Endothelial cell (in vitro differentiated cells): ENCODE measurements at regions not wholly inside any gene's neighbourhood (a gene's known extent, or its start where the extent isn't known, plus 50 kb on each side); places are given as distances from the start of the nearest gene placed in this dataset.

Experiments
- DNase-seq: peaks from one replicate; pipeline ENCODE4 v3.0.0; 2021; ENCODE audit warnings: low spot score
- H3K27ac Mint-ChIP-seq: one replicate; pipeline ENCODE4 v1.8.0; 2021; ENCODE audit warnings: mixed read lengths, inconsistent platforms; ENCODE audit not compliant: unreplicated experiment
- H3K27me3 Mint-ChIP-seq: one replicate; pipeline ENCODE4 v1.8.0; 2021; ENCODE audit warnings: mild to moderate bottlenecking, moderate library complexity, mixed read lengths, inconsistent platforms; ENCODE audit not compliant: unreplicated experiment
- H3K36me3 Mint-ChIP-seq: one replicate; pipeline ENCODE4 v1.8.0; 2021; ENCODE audit warnings: mild to moderate bottlenecking, low read depth, mixed read lengths, inconsistent platforms; ENCODE audit not compliant: unreplicated experiment
- H3K4me1 Mint-ChIP-seq: one replicate; pipeline ENCODE4 v1.8.0; 2021; ENCODE audit warnings: mild to moderate bottlenecking, mixed read lengths, inconsistent platforms; ENCODE audit not compliant: unreplicated experiment
- H3K4me3 Mint-ChIP-seq: one replicate; pipeline ENCODE4 v1.8.0; 2021; ENCODE audit warnings: mild to moderate bottlenecking, mixed read lengths, inconsistent platforms; ENCODE audit not compliant: unreplicated experiment
- H3K9me3 Mint-ChIP-seq: one replicate; pipeline ENCODE4 v1.8.0; 2021; ENCODE audit warnings: mixed read lengths, inconsistent platforms; ENCODE audit not compliant: unreplicated experiment
- TF ChIP-seq, protein P1 (sequence below): fragments of 200-600 bp; sonication (generic); IDR thresholded peaks from one replicate; pipeline ENCODE4 v1.5.0; 2021; ENCODE audit warnings: antibody characterized with exemption; ENCODE audit not compliant: unreplicated experiment

DNA sequence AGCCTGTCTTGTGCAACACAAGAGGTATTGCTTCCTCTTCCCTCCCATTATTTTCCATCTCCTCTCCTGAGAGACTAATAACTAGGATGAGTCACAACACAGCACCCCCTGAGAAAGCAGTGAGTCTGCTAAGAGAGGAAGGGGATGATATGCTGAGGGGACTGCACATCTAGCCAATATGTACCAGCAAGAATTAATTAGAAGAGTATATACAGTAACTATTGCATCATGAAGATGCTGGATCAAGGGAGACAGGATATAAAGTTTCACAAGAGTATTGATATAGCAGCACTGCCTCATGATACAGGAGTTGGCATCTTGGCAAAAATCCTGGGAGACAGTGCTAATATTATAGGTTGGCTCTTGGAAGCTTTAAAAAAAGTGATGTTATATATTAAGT is 289.9 kb upstream of the RBMS1 start:
- Mint-ChIP-seq H3K36me3 (no peaks in the 10 kb centered on the region), H3K9me3 (no peaks in the 10 kb centered on the region), H3K4me3 (no peak overlapping the region), H3K4me1 (no peaks in the 10 kb centered on the region), H3K27me3 (no peaks in the 10 kb centered on the region), H3K27ac (no peak overlapping the region)
- no peak for DNase-seq
- TF ChIP-seq, protein P1, sequence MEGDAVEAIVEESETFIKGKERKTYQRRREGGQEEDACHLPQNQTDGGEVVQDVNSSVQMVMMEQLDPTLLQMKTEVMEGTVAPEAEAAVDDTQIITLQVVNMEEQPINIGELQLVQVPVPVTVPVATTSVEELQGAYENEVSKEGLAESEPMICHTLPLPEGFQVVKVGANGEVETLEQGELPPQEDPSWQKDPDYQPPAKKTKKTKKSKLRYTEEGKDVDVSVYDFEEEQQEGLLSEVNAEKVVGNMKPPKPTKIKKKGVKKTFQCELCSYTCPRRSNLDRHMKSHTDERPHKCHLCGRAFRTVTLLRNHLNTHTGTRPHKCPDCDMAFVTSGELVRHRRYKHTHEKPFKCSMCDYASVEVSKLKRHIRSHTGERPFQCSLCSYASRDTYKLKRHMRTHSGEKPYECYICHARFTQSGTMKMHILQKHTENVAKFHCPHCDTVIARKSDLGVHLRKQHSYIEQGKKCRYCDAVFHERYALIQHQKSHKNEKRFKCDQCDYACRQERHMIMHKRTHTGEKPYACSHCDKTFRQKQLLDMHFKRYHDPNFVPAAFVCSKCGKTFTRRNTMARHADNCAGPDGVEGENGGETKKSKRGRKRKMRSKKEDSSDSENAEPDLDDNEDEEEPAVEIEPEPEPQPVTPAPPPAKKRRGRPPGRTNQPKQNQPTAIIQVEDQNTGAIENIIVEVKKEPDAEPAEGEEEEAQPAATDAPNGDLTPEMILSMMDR, result no peak

DNA sequence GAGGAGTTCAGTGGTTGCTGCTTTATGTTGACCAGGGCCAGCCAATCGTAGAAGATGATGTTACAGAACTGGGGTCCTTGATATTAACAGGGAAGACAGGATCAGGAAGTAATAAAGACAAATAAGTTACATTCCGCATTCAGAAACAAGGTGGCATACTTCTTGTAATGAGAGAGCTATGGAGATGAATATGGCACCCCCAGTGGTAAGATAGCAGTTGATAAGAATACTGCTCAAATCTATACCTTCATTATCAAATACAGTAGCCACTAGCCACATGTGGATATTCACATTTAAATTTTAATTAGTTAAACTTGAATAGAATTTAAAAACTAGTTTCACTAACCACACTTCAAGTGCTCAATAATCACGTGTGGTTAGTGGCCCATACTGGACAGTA is 290.4 kb upstream of the RBMS1 start:
- Mint-ChIP-seq H3K4me1 (no peaks in the 10 kb centered on the region), H3K4me3 (no peak overlapping the region), H3K27ac (no peak overlapping the region), H3K36me3 (no peaks in the 10 kb centered on the region), H3K27me3 (no peaks in the 10 kb centered on the region), H3K9me3 (no peaks in the 10 kb centered on the region)
- DNase-seq, result no peak
- TF ChIP-seq, protein P1, result no peak

DNA sequence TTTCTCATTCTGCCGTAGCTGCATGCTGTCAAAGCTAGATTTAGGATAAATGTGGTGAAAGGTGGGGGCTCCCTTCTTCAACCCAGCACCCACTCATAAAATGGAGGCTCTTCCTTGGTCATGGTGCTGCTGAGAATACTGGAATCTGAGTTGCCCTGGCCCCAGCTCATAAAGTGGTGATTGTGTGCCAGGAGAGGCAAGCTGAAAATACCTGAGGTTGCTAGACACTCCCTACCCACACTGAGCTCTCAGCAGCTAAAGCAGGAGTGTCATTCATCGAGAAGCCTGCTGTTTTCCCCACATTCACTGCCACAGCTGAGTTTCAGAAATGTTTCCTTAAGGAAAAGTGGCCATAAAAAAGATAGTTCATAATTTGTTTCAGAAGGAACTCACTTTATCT is 297.1 kb upstream of the RBMS1 start:
- no peaks in the 10 kb centered on the region for H3K36me3 Mint-ChIP-seq
- DNase-seq, result no peak
- no peaks in the 10 kb centered on the region for H3K9me3 Mint-ChIP-seq
- H3K27ac Mint-ChIP-seq, result no peak overlapping the region
- no peaks in the 10 kb centered on the region for H3K4me1 Mint-ChIP-seq
- TF ChIP-seq, protein P1, result no peak
- no peak overlapping the region for H3K4me3 Mint-ChIP-seq
- H3K27me3 Mint-ChIP-seq, result no peaks in the 10 kb centered on the region

DNA sequence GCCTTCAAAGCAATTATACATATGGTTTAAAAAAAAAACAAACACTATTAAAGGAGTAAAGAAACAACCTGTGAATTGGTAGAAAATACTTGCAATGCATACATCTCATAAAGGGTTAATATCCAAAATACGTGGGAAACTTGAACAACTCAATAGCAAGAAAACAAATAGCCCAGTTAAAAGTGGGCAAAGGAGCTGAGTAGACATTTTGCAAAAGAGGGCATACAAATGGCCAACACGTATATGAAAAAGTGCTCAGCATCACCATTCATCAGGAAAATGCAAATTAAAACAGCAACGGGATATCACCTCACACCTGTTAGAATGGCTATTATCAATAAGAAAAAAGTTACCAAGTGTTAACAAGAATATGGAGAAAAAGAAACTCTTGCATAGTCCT is 298.3 kb upstream of the RBMS1 start:
- Mint-ChIP-seq H3K27ac (no peak overlapping the region), H3K9me3 (no peaks in the 10 kb centered on the region), H3K27me3 (no peaks in the 10 kb centered on the region), H3K4me1 (no peaks in the 10 kb centered on the region), H3K36me3 (no peaks in the 10 kb centered on the region), H3K4me3 (no peak overlapping the region)
- no peak for DNase-seq
- TF ChIP-seq, protein P1, result no peak

GRCh38 chr2:160792837-160793236 is 299.2 kb upstream of the RBMS1 start:
- no peaks in the 10 kb centered on the region for H3K4me1 Mint-ChIP-seq
- no peak overlapping the region for H3K27ac Mint-ChIP-seq
- no peak for DNase-seq
- H3K9me3 Mint-ChIP-seq, result peaks cover 4% of the 10 kb centered on the region
- H3K27me3 Mint-ChIP-seq, result no peaks in the 10 kb centered on the region
- H3K4me3 Mint-ChIP-seq, result no peak overlapping the region
- TF ChIP-seq, protein P1, result no peak
- H3K36me3 Mint-ChIP-seq, result no peaks in the 10 kb centered on the region
